ENCODE measurements at regions not wholly inside any gene's neighbourhood (a gene's known extent, or its start where the extent isn't known, plus 50 kb on each side); places are given as distances from the start of the nearest gene placed in this dataset.

GRCh38 chr14:76607510-76607909 is 153.8 kb upstream of the VASH1 start:
- DNase-seq = no peak

GRCh38 chr14:76612654-76613053 is 148.6 kb upstream of the VASH1 start:
- DNase-seq = no peak

- DNase-seq = no peak
Measured at GRCh38 chr14:76613616-76614015, 147.7 kb upstream of the VASH1 start.

GRCh38 chr14:76615331-76615730 is 145.9 kb upstream of the VASH1 start:
- no peak for DNase-seq

GRCh38 chr14:76617440-76617839 is 143.8 kb upstream of the VASH1 start:
- DNase-seq = no peak

GRCh38 chr14:76636602-76637001 is 124.7 kb upstream of the VASH1 start:
- DNase-seq = no peak

GRCh38 chr14:76638841-76639240 is 122.4 kb upstream of the VASH1 start:
- no peak for DNase-seq

GRCh38 chr14:76639606-76640229 is 121.5 kb upstream of the VASH1 start:
- no peak for DNase-seq

- DNase-seq = no peak
Measured at GRCh38 chr14:76640923-76641395, 120.3 kb upstream of the VASH1 start.

GRCh38 chr14:76641541-76641940 is 119.7 kb upstream of the VASH1 start:
- DNase-seq = no peak

GRCh38 chr14:76643887-76644286 is 117.4 kb upstream of the VASH1 start:
- DNase-seq = no peak

GRCh38 chr14:76644855-76645518 is 116.3 kb upstream of the VASH1 start:
- DNase-seq = no peak

GRCh38 chr14:76647697-76648298 is 113.5 kb upstream of the VASH1 start:
- peak in 1 of 5 experiments; percentile 39 for DNase-seq

GRCh38 chr14:76651410-76652055 is 109.7 kb upstream of the VASH1 start:
- no peak for DNase-seq

- DNase-seq = no peak
Measured at GRCh38 chr14:76653875-76654572, 107.2 kb upstream of the VASH1 start.

- DNase-seq = no peak
Measured at GRCh38 chr14:76654573-76655108, 106.6 kb upstream of the VASH1 start.

GRCh38 chr14:76655331-76655730 is 105.9 kb upstream of the VASH1 start:
- DNase-seq = no peak

- no peak for DNase-seq
Measured at GRCh38 chr14:76656592-76656991, 104.7 kb upstream of the VASH1 start.

- DNase-seq = no peak
Measured at GRCh38 chr14:76657404-76657803, 103.9 kb upstream of the VASH1 start.

GRCh38 chr14:76657846-76658245 is 103.4 kb upstream of the VASH1 start:
- no peak for DNase-seq

- no peak for DNase-seq
Measured at GRCh38 chr14:76662580-76662979, 98.7 kb upstream of the VASH1 start.

GRCh38 chr14:76664790-76665189 is 96.5 kb upstream of the VASH1 start:
- DNase-seq = no peak

GRCh38 chr14:76666746-76667145 is 94.5 kb upstream of the VASH1 start:
- DNase-seq = no peak

All from T-helper 2 cell (primary cell).